Fibroblast of lung (primary cell): ENCODE measurements at regions not wholly inside any gene's neighbourhood (a gene's known extent, or its start where the extent isn't known, plus 50 kb on each side); places are given as distances from the start of the nearest gene placed in this dataset.

Experiments used
- DNase-seq, 2 donors: peaks; one replicate each; pipeline versions ENCODE4 v3.0.0 to v3.0.0-alpha.2; 2010; ENCODE audit warnings: low read depth in 2 of 2
- H2AFZ ChIP-seq: 2 replicates; pipeline ENCODE4 v1.5.1; 2012; ENCODE audit warnings: low read length, control low read depth, inconsistent platforms
- H3K27ac ChIP-seq: 2 replicates; pipeline ENCODE4 v1.5.1; 2011; ENCODE audit warnings: low read length, control low read depth; ENCODE audit not compliant: insufficient read depth
- H3K27me3 ChIP-seq: 2 replicates; pipeline ENCODE4 v1.5.1; 2011; ENCODE audit warnings: mild to moderate bottlenecking, low read length; ENCODE audit not compliant: control insufficient read depth, insufficient read depth
- H3K36me3 ChIP-seq: 2 replicates; pipeline ENCODE4 v1.5.1; 2011; ENCODE audit warnings: low read length; ENCODE audit not compliant: control insufficient read depth, insufficient read depth
- H3K4me1 ChIP-seq: 2 replicates; pipeline ENCODE4 v1.5.1; 2011; ENCODE audit warnings: low read length; ENCODE audit not compliant: control insufficient read depth, insufficient read depth; ENCODE audit errors: extremely low read depth
- H3K4me2 ChIP-seq: 2 replicates; pipeline ENCODE4 v1.5.1; 2011; ENCODE audit warnings: low read length, control low read depth; ENCODE audit not compliant: insufficient read depth; ENCODE audit errors: extremely low read depth
- H3K4me3 ChIP-seq, 4 experiments: fragments of 200-600 bp in 1 of 4; sonication (generic) in 1 of 4; replicated peaks in 1 of 4; 2 replicates each; pipeline ENCODE4 v1.5.1; 2011 to 2016; ENCODE audit warnings: low read length in 4 of 4, low read depth in 3 of 4, mild to moderate bottlenecking in 3 of 4, control low read depth in 2 of 4, inconsistent platforms in 1 of 4, mixed read lengths in 1 of 4; ENCODE audit not compliant: insufficient read depth in 1 of 4; ENCODE audit errors: control extremely low read depth in 1 of 4
- H3K79me2 ChIP-seq: 2 replicates; pipeline ENCODE4 v1.5.1; 2012; ENCODE audit warnings: mild to moderate bottlenecking, low read length, inconsistent platforms; ENCODE audit not compliant: control insufficient read depth, insufficient read depth
- H3K9ac ChIP-seq: 2 replicates; pipeline ENCODE4 v1.5.1; 2011; ENCODE audit warnings: mild to moderate bottlenecking, low read length, control low read depth; ENCODE audit not compliant: insufficient read depth
- H3K9me3 ChIP-seq: 2 replicates; pipeline ENCODE4 v1.5.1; 2012; ENCODE audit warnings: low read depth, low read length; ENCODE audit not compliant: control insufficient read depth, insufficient read depth
- H4K20me1 ChIP-seq: 2 replicates; pipeline ENCODE4 v1.5.1; 2011; ENCODE audit warnings: low read length; ENCODE audit not compliant: control insufficient read depth, insufficient read depth; ENCODE audit errors: extremely low read depth
- EZH2 ChIP-seq: IDR thresholded peaks from 2 replicates; pipeline ENCODE4 v1.5.1; 2012; ENCODE audit warnings: low read length, control low read depth, mild to moderate bottlenecking; ENCODE audit errors: missing control alignments
- TF ChIP-seq, protein P1 (sequence below), 2 donors: IDR thresholded peaks in 1 of 2; conservative IDR thresholded peaks in 1 of 2; 1 replicate in 1 of 2; 2 replicates in 1 of 2; pipeline ENCODE4 v1.5.1; 2011 to 2012; ENCODE audit warnings: low read length in 2 of 2, control low read depth in 1 of 2, inconsistent platforms in 1 of 2, low read depth in 1 of 2, mild to moderate bottlenecking in 1 of 2

DNA sequence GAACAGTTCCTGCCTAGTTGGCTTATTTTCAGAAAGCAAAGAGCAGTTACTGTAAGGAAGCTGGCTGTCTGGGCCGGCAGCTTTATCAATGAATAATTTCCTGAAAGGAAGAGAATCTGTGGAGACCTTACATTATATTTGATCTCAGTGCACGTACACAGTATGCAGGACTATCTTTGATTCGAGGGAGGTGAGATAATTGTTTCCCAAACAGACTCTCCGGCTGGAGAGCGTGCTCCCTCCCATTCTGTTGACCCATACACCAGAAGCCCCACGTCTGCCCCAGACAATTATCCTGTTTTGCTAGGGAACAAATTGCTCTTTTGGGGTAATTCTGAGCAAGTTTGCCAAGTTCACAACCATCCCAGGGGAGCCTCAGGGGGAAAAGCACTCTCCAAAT, 1115.0 kb downstream of the VRK1 start:
- Histone ChIP-seq H3K4me1 (no peaks in the 10 kb centered on the region), H3K27ac (no peak overlapping the region), H3K27me3 (no peaks in the 10 kb centered on the region), H3K4me2 (no peak overlapping the region), H3K36me3 (no peaks in the 10 kb centered on the region), H3K9me3 (no peaks in the 10 kb centered on the region), H2AFZ (no peak overlapping the region), H3K79me2 (no peaks in the 10 kb centered on the region), H3K4me3 (no peak overlapping the region), H4K20me1 (no peaks in the 10 kb centered on the region), H3K9ac (no peak overlapping the region)
- no peak for DNase-seq
- no peak for TF ChIP-seq EZH2
- TF ChIP-seq, protein P1, sequence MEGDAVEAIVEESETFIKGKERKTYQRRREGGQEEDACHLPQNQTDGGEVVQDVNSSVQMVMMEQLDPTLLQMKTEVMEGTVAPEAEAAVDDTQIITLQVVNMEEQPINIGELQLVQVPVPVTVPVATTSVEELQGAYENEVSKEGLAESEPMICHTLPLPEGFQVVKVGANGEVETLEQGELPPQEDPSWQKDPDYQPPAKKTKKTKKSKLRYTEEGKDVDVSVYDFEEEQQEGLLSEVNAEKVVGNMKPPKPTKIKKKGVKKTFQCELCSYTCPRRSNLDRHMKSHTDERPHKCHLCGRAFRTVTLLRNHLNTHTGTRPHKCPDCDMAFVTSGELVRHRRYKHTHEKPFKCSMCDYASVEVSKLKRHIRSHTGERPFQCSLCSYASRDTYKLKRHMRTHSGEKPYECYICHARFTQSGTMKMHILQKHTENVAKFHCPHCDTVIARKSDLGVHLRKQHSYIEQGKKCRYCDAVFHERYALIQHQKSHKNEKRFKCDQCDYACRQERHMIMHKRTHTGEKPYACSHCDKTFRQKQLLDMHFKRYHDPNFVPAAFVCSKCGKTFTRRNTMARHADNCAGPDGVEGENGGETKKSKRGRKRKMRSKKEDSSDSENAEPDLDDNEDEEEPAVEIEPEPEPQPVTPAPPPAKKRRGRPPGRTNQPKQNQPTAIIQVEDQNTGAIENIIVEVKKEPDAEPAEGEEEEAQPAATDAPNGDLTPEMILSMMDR (conservative IDR thresholded peaks at IDR 0.05 in 1 of 2, IDR thresholded peaks at IDR 0.05 in 1 of 2; ENCODE audit: low read depth in 1 of 2, low read length in 2 of 2): no peak

DNA sequence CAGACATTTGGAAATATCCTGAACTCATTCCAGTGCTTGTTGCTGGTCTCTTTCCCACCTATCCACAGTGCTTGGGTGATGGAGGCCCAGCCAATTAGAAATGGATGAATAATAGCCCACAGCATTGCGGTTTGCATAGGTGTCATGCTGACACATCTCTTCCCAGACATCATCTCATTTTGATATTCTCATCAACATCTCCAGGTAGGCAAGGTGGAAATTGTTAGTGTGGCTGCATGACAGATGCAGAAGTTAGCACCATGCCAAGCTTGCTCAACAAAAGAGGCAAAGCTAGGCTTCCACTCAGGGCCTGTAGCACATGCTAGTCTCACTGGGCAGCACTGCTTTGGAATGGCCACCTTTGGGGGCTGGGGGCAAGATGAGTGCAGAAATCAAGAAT, 1118.9 kb downstream of the VRK1 start:
- no peak overlapping the region for H3K9ac ChIP-seq
- no peaks in the 10 kb centered on the region for H3K27me3 ChIP-seq
- DNase-seq: no peak
- no peaks in the 10 kb centered on the region for H4K20me1 ChIP-seq
- H3K4me1 ChIP-seq: no peaks in the 10 kb centered on the region
- H3K4me2 ChIP-seq: no peak overlapping the region
- H2AFZ ChIP-seq: no peak overlapping the region
- TF ChIP-seq EZH2: no peak
- H3K36me3 ChIP-seq: no peaks in the 10 kb centered on the region
- no peaks in the 10 kb centered on the region for H3K9me3 ChIP-seq
- H3K79me2 ChIP-seq: no peaks in the 10 kb centered on the region
- no peak overlapping the region for H3K4me3 ChIP-seq
- no peak overlapping the region for H3K27ac ChIP-seq

DNA sequence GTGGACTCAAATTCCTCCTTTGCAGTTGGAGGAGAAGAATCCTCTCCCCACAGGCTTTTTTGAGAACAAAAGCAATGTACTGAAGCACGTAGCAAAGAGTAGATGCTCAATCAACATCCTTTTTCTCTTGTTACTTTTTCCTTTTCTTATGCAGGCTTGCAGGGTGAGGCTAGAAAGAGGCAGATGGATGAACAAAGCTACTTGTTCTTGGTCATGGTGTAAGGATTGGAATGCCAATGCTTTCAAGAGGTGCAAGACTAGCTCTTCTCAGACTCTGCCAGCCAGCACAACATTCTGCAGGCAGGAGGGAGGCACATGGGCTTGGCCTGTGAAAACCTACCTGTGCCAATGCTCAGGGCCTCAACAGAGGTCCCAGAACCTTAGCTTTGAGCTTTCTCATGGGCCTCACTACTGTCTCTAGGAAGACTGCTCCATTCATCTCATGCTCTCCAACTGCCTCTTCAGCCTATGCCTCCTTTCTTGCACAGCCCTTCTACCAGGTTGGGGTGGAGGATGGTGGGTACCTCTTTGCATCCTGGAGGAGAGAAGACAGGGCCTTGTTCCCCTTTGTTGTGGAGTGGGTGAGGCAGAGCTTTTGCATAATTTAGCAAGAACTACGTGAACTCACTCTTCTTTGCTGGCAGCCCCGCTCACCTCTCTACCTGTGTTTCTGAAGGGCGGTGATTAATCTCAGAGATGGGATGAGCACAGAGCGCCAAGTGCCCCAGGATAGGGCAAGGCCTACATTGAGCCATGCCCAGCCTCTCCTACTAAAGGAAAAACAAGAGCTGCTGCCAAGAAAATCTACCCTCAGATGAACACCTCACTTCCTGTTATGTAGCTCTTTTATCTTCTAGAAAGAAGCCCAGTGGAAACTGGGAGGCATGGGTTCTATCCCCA, 1119.7 kb downstream of the VRK1 start:
- no peak overlapping the region for H3K27ac ChIP-seq
- H3K79me2 ChIP-seq: no peaks in the 10 kb centered on the region
- DNase-seq: no peak
- no peak overlapping the region for H3K4me2 ChIP-seq
- no peaks in the 10 kb centered on the region for H3K36me3 ChIP-seq
- TF ChIP-seq, protein P1 (conservative IDR thresholded peaks at IDR 0.05 in 1 of 2, IDR thresholded peaks at IDR 0.05 in 1 of 2; ENCODE audit: low read depth in 1 of 2, low read length in 2 of 2): no peak
- no peak for TF ChIP-seq EZH2
- no peaks in the 10 kb centered on the region for H3K27me3 ChIP-seq
- H2AFZ ChIP-seq: no peak overlapping the region
- no peaks in the 10 kb centered on the region for H4K20me1 ChIP-seq
- H3K9me3 ChIP-seq: no peaks in the 10 kb centered on the region
- no peak overlapping the region for H3K4me3 ChIP-seq
- H3K9ac ChIP-seq: no peak overlapping the region
- H3K4me1 ChIP-seq: no peaks in the 10 kb centered on the region
